ENCODE measurements at regions not wholly inside any gene's neighbourhood (a gene's known extent, or its start where the extent isn't known, plus 50 kb on each side); places are given as distances from the start of the nearest gene placed in this dataset.

GRCh38 chr13:97124206-97124605, 97.9 kb upstream of the MBNL2 start:
- TF ChIP-seq, protein P1, sequence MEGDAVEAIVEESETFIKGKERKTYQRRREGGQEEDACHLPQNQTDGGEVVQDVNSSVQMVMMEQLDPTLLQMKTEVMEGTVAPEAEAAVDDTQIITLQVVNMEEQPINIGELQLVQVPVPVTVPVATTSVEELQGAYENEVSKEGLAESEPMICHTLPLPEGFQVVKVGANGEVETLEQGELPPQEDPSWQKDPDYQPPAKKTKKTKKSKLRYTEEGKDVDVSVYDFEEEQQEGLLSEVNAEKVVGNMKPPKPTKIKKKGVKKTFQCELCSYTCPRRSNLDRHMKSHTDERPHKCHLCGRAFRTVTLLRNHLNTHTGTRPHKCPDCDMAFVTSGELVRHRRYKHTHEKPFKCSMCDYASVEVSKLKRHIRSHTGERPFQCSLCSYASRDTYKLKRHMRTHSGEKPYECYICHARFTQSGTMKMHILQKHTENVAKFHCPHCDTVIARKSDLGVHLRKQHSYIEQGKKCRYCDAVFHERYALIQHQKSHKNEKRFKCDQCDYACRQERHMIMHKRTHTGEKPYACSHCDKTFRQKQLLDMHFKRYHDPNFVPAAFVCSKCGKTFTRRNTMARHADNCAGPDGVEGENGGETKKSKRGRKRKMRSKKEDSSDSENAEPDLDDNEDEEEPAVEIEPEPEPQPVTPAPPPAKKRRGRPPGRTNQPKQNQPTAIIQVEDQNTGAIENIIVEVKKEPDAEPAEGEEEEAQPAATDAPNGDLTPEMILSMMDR (IDR thresholded peaks at IDR 0.05; ENCODE audit: insufficient read depth, low read depth, low read length), result no peak
- TF ChIP-seq EZH2 (IDR thresholded peaks at IDR 0.05; ENCODE audit: insufficient read depth, low read length), result no peak

Data from astrocyte (in vitro differentiated cells and primary cell).